Transverse colon (tissue), 4 donors: ENCODE measurements at regions not wholly inside any gene's neighbourhood (a gene's known extent, or its start where the extent isn't known, plus 50 kb on each side); places are given as distances from the start of the nearest gene placed in this dataset.
"Not testable (repeated sequence)": the region's sequence is repeated elsewhere in the genome, so short reads cannot be mapped to it uniquely, and the experiment has no call there.

Experiments used
- DNase-seq: peaks from one replicate; pipeline ENCODE4 v3.0.0-alpha.2; 2019
- H3K27ac ChIP-seq, 4 donors: fragments of 200-600 bp; sonication (generic); 2 replicates each; pipeline ENCODE4 v1.5.1; 2016 to 2018; ENCODE audit warnings: inconsistent platforms in 4 of 4
- H3K27me3 ChIP-seq: fragments of 200-600 bp; sonication (generic); 2 replicates; pipeline ENCODE4 v1.5.1; 2017; ENCODE audit warnings: inconsistent platforms
- H3K36me3 ChIP-seq, 4 donors: fragments of 200-600 bp; sonication (generic); 2 replicates each; pipeline ENCODE4 v1.5.1; 2017 to 2019; ENCODE audit warnings: inconsistent platforms in 4 of 4
- H3K4me1 ChIP-seq, 4 donors: fragments of 200-600 bp; sonication (generic); 2 replicates each; pipeline ENCODE4 v1.5.1; 2017 to 2020; ENCODE audit warnings: inconsistent platforms in 4 of 4
- H3K4me3 ChIP-seq, 4 donors: fragments of 200-600 bp; sonication (generic); 1 replicate in 1 of 4; 2 replicates in 3 of 4; pipeline versions ENCODE4 v1.5.1 to v1.6.1; 2017 to 2019; ENCODE audit warnings: inconsistent platforms in 4 of 4
- H3K9me3 ChIP-seq, 2 donors: fragments of 200-600 bp; sonication (generic); 2 replicates each; pipeline ENCODE4 v1.5.1; 2017 to 2019; ENCODE audit warnings: inconsistent platforms in 2 of 2
- EP300 ChIP-seq: sonication (generic); formaldehyde crosslinking; IDR thresholded peaks from one replicate; pipeline ENCODE4 v1.6.1; 2017; ENCODE audit warnings: antibody characterized with exemption, low read depth
- POLR2A ChIP-seq: fragments of 450-650 bp; IDR thresholded peaks from one replicate; pipeline ENCODE4 v1.6.1; 2016; ENCODE audit warnings: antibody characterized with exemption, mild to moderate bottlenecking, moderate library complexity
- POLR2AphosphoS5 ChIP-seq, 3 donors: sonication (generic); formaldehyde crosslinking; IDR thresholded peaks; one replicate each; pipeline ENCODE4 v1.6.1; 2016; ENCODE audit warnings: antibody characterized with exemption in 3 of 3
- WGBS, 2 donors: methylation state at CpG; one replicate each; pipeline ENCODE4 v1.1.5; 2018; ENCODE audit warnings: low coverage in 1 of 2; 5-methylcytosine and 5-hydroxymethylcytosine counted together
- in situ Hi-C, 4 donors: fragments of 200-750 bp; cut with MboI; loops; one replicate each; pipeline versions ENCODE4 v1.15.0 to v1.15.1; 2017; ENCODE audit warnings: low sequenced_read_pairs in 3 of 4, low pct_ligation_motif_present in 1 of 4, low pct_unique_long_range_greater_than_20kb in 1 of 4
- intact Hi-C: fragments of 100-400 bp; cut with DNase I; formaldehyde crosslinking; loops from one replicate; pipeline ENCODE4 v1.15.1; 2023; ENCODE audit warnings: low total_unique reads
- TF ChIP-seq, protein P1 (sequence below), 5 experiments: fragments of 200-600 bp in 3 of 5; fragments of 450-650 bp in 2 of 5; sonication (generic) in 3 of 5; IDR thresholded peaks; 1 replicate in 2 of 5; 2 replicates in 3 of 5; pipeline ENCODE4 v1.5.1; 2016 to 2017; ENCODE audit warnings: antibody characterized with exemption in 5 of 5, inconsistent platforms in 3 of 5, mild to moderate bottlenecking in 2 of 5, moderate library complexity in 1 of 5

DNA sequence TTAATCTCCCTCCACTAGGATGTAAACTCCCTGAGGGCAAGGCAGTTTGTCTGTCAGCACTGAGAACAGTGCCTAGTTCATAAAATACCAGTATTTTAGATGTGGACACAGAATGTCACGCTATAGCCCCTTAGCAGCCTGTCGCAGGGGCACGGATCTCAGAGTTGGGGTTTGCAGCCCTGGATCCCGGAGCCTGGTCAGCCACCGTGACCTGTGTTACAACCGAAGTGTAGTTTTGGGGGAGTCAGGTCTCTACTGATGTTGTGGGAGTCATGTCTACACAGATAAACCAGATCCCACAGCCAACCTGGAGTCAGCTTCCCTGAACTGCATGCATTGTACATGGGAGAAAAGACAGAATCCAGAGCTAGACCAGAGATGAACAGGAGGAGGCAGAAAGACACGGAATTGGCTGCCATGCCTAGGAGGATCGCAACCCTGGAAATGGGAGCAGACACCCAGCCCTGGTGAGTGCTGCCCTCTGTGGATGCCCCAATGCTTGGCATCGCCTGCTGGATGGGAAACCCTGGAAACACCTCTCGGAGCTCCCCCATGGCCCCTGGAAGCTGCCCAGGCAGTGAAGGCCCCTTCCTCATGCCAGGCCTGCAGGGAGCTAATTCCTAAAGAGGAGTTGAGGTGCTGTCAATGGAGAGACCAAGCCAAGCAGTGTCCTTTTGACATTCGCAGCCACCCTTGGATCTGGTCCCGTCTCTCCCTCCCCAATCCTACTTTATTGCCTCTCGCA, 851.3 kb downstream of the TBC1D22A start:
- Histone ChIP-seq H3K4me3 (no peak overlapping the region), H3K27me3 (peaks cover 3% of the 10 kb centered on the region), H3K4me1 (no peaks in the 10 kb centered on the region), H3K9me3 (no peaks in the 10 kb centered on the region), H3K27ac (no peak overlapping the region), H3K36me3 (no peaks in the 10 kb centered on the region)
- 71 to 87% methylated on average over 3 to 13 of the region's 13 CpGs for WGBS, 2 donors
- TF ChIP-seq EP300 (no peak), POLR2AphosphoS5 (IDR thresholded peaks at IDR 0.05) (no peak), POLR2A (no peak)
- TF ChIP-seq, protein P1, sequence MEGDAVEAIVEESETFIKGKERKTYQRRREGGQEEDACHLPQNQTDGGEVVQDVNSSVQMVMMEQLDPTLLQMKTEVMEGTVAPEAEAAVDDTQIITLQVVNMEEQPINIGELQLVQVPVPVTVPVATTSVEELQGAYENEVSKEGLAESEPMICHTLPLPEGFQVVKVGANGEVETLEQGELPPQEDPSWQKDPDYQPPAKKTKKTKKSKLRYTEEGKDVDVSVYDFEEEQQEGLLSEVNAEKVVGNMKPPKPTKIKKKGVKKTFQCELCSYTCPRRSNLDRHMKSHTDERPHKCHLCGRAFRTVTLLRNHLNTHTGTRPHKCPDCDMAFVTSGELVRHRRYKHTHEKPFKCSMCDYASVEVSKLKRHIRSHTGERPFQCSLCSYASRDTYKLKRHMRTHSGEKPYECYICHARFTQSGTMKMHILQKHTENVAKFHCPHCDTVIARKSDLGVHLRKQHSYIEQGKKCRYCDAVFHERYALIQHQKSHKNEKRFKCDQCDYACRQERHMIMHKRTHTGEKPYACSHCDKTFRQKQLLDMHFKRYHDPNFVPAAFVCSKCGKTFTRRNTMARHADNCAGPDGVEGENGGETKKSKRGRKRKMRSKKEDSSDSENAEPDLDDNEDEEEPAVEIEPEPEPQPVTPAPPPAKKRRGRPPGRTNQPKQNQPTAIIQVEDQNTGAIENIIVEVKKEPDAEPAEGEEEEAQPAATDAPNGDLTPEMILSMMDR (IDR thresholded peaks at IDR 0.05) = no peak
- in situ Hi-C loops (no loop called here), intact Hi-C loops (no loop called here)
- no peak for DNase-seq

DNA sequence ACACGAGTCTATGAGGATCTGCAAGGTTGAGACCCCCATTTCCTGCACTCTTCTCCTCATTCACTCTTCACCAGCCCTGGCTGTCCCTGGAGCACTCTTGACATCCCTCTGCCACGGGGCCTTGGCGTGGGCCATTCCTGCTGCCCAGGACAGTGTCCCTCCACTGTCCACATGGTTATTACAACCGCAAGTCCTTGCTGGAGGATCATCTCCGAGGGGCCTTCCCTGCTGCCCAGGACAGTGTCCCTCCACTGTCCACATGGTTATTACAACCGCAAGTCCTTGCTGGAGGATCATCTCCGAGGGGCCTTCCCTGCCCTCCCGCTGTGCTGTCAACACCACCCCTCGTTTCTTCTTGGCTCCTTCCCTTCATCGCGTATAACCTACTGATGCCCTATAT, 850.7 kb downstream of the TBC1D22A start:
- H3K36me3 ChIP-seq, H3K27ac ChIP-seq, in situ Hi-C loops, intact Hi-C loops, H3K4me1 ChIP-seq, DNase-seq, H3K9me3 ChIP-seq, H3K27me3 ChIP-seq, H3K4me3 ChIP-seq: not testable (repeated sequence)
- 79 to 83% methylated on average over 8 to 11 of the region's 11 CpGs for WGBS, 2 donors

DNA sequence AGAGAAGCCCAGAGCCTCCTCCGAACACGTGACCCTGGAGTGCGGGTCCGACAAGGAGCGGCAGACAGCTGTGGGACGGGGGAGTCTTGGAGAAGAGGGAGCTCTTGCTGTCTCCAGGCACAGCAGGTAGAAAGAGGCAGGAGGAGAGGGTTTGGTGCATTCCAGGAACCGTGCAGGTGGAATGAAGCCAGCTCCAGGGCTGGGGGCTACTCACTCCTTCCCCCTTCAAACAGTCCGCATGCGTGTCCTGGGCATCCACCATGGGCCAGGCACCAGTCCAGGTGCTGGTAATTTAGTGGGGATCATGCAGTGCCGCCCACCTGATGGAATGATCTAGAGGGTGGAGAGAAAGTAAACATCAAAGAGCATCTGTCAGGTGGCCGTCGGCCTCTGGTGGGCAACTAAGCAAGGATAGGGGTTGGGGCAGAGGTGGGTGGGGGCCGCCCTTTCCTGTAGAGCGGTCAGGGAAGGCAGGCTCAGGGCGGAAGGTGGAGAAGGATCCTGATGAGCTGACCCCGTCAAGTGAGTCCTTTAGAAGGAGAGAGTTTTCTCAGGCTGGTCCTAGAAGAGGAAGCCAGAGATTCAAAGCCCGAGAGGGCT, 850.0 kb downstream of the TBC1D22A start:
- no peak overlapping the region for H3K27ac ChIP-seq
- no peaks in the 10 kb centered on the region for H3K4me1 ChIP-seq
- DNase-seq = no peak
- intact Hi-C loops (no loop called here), in situ Hi-C loops (no loop called here)
- WGBS, 2 donors = 73% methylated on average over 17 of the region's 17 CpGs; no CpG with 5 or more reads in 1 of the 2 donors
- no peak overlapping the region for H3K4me3 ChIP-seq
- TF ChIP-seq POLR2A (no peak), POLR2AphosphoS5 (IDR thresholded peaks at IDR 0.05) (no peak), EP300 (no peak)
- TF ChIP-seq, protein P1 (IDR thresholded peaks at IDR 0.05) = no peak
- no peaks in the 10 kb centered on the region for H3K36me3 ChIP-seq
- peaks cover 8% of the 10 kb centered on the region for H3K27me3 ChIP-seq
- H3K9me3 ChIP-seq = no peaks in the 10 kb centered on the region

DNA sequence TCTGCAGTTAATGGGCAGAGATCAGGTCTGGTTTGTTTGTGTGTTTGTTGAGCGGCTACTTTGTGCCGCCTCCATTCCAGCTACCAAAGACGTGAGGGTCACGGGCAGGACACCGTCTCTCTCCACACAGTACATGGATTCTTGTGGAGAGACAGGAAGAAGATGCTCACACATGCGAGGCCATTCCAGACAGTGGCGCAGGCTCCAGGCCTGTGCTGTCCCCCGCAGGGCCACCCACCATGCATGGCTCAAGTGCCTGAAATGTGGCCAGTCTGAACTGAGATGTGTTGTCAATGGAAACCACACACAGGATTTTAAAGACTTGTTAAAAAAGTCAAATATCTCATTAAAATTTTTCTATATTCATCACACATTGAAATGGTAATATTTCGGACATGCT, 848.3 kb downstream of the TBC1D22A start:
- peaks cover 8% of the 10 kb centered on the region for H3K27me3 ChIP-seq
- H3K36me3 ChIP-seq = no peaks in the 10 kb centered on the region
- no peak overlapping the region for H3K27ac ChIP-seq
- H3K4me3 ChIP-seq = no peak overlapping the region
- H3K4me1 ChIP-seq = no peaks in the 10 kb centered on the region
- in situ Hi-C loops = no loop called here
- TF ChIP-seq, protein P1 (IDR thresholded peaks at IDR 0.05) = no peak
- TF ChIP-seq POLR2A (no peak), POLR2AphosphoS5 (IDR thresholded peaks at IDR 0.05) (no peak), EP300 (no peak)
- H3K9me3 ChIP-seq = no peaks in the 10 kb centered on the region
- intact Hi-C loops = no loop called here
- 88% methylated on average over 1 to 9 of the region's 9 CpGs for WGBS, 2 donors
- DNase-seq = no peak

DNA sequence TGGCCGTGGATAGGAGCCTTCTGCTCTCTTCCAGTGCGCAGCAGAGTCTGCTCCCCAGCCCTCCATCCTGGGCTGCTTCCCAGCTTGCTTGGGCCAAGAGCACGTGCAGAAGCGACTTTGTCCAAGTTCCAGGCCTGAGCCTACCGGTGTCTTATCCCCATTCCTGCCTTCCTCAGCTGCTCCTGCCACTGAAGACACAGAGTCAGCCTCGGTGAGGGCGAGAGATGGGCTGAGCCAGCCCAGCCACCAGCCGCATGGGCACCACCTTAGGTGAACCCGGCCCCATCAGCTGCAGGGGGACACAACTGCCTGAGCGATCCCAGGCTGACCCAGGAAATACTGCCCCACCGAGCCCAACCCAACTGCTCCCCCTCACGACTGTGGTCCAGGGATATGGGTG, 847.8 kb downstream of the TBC1D22A start:
- Histone ChIP-seq H3K4me3 (no peak overlapping the region), H3K27ac (no peak overlapping the region), H3K27me3 (peaks cover 8% of the 10 kb centered on the region), H3K9me3 (no peaks in the 10 kb centered on the region), H3K36me3 (no peaks in the 10 kb centered on the region), H3K4me1 (no peaks in the 10 kb centered on the region)
- no peak for DNase-seq
- no peak for TF ChIP-seq EP300
- TF ChIP-seq POLR2AphosphoS5 (IDR thresholded peaks at IDR 0.05) = no peak
- in situ Hi-C loops (no loop called here), intact Hi-C loops (no loop called here)
- WGBS, 2 donors = 86 to 93% methylated on average over 3 to 12 of the region's 12 CpGs
